GM23338 (cell line): ENCODE measurements at regions not wholly inside any gene's neighbourhood (a gene's known extent, or its start where the extent isn't known, plus 50 kb on each side); places are given as distances from the start of the nearest gene placed in this dataset.

Source experiments
- CREB1 ChIP-seq: fragments of 250-450 bp; sonication (Bioruptor Pico); IDR thresholded peaks from 2 replicates; pipeline ENCODE4 v1.5.0; 2020; ENCODE audit warnings: low read depth, mild to moderate bottlenecking, moderate library complexity
- EZH2 ChIP-seq: fragments of 200-600 bp; sonication (generic); IDR thresholded peaks from one replicate; pipeline ENCODE4 v1.8.0; 2017; ENCODE audit warnings: antibody characterized with exemption, mild to moderate bottlenecking, low read depth; ENCODE audit not compliant: unreplicated experiment
- EZH2phosphoT487 ChIP-seq: fragments of 200-600 bp; sonication (generic); IDR thresholded peaks from one replicate; pipeline ENCODE4 v1.8.1; 2018; ENCODE audit warnings: antibody characterized with exemption; ENCODE audit not compliant: unreplicated experiment
- JUNB ChIP-seq: IDR thresholded peaks from one replicate; pipeline ENCODE4 v1.6.1; 2016; ENCODE audit warnings: antibody characterized with exemption; ENCODE audit not compliant: unreplicated experiment
- NANOG ChIP-seq: IDR thresholded peaks from 2 replicates; pipeline ENCODE4 v1.6.1; 2016; ENCODE audit warnings: antibody characterized with exemption, borderline replicate concordance
- POLR2AphosphoS5 ChIP-seq: IDR thresholded peaks from 2 replicates; pipeline ENCODE4 v1.6.1; 2016; ENCODE audit warnings: antibody characterized with exemption, low read depth
- STAT1 ChIP-seq: IDR thresholded peaks from one replicate; pipeline ENCODE4 v1.6.1; 2016; ENCODE audit warnings: antibody characterized with exemption; ENCODE audit not compliant: unreplicated experiment
- ZNF114 ChIP-seq: fragments of 250-450 bp; sonication (Bioruptor Pico); IDR thresholded peaks from 2 replicates; pipeline ENCODE4 v1.5.0; 2020; ENCODE audit warnings: mild to moderate bottlenecking, moderate library complexity
- ZNF331 ChIP-seq: fragments of 250-450 bp; sonication (Bioruptor Pico); IDR thresholded peaks from 2 replicates; pipeline ENCODE4 v1.5.0; 2020; ENCODE audit warnings: low read depth, mild to moderate bottlenecking, moderate library complexity
- TF ChIP-seq, protein P1 (sequence below), 2 experiments: fragments of 200-600 bp in 1 of 2; sonication (generic) in 1 of 2; conservative IDR thresholded peaks; 2 replicates each; pipeline versions ENCODE4 v1.5.1 to v1.6.1; 2016 to 2017; ENCODE audit warnings: antibody characterized with exemption in 2 of 2, low read depth in 2 of 2, mild to moderate bottlenecking in 2 of 2, moderate library complexity in 1 of 2
- TF ChIP-seq, protein P2 (sequence below): IDR thresholded peaks from one replicate; pipeline ENCODE4 v1.6.1; 2018; ENCODE audit warnings: antibody characterized with exemption; ENCODE audit not compliant: unreplicated experiment
- TF ChIP-seq, protein P3 (sequence below): IDR thresholded peaks from 2 replicates; pipeline ENCODE4 v1.6.1; 2016; ENCODE audit warnings: antibody characterized with exemption
- TF ChIP-seq, protein P4 (sequence below): fragments of 250-450 bp; sonication (Bioruptor Pico); IDR thresholded peaks from 2 replicates; pipeline ENCODE4 v1.5.0; 2020; ENCODE audit warnings: mild to moderate bottlenecking, moderate library complexity

DNA sequence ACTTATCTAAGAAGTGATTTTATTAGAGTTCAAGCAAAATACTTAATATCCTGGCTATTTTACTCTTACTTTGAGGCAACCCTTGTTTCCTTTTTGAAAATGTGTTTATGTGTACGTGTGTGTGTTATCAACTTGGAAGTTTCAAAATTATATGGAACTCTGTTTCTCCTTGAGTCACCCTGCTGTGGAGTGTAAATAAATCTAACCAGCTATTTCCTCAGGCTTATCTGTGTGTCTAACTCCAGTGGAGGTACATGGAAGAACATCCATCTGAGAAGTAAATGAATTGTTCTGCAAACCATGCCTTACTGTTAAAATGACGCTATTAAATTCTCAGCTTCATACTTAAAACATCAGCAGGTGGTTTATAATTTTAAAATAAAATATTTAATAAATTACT, 583.4 kb upstream of the SLITRK5 start:
- TF ChIP-seq, protein P1, sequence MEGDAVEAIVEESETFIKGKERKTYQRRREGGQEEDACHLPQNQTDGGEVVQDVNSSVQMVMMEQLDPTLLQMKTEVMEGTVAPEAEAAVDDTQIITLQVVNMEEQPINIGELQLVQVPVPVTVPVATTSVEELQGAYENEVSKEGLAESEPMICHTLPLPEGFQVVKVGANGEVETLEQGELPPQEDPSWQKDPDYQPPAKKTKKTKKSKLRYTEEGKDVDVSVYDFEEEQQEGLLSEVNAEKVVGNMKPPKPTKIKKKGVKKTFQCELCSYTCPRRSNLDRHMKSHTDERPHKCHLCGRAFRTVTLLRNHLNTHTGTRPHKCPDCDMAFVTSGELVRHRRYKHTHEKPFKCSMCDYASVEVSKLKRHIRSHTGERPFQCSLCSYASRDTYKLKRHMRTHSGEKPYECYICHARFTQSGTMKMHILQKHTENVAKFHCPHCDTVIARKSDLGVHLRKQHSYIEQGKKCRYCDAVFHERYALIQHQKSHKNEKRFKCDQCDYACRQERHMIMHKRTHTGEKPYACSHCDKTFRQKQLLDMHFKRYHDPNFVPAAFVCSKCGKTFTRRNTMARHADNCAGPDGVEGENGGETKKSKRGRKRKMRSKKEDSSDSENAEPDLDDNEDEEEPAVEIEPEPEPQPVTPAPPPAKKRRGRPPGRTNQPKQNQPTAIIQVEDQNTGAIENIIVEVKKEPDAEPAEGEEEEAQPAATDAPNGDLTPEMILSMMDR (conservative IDR thresholded peaks at IDR 0.05; ENCODE audit: low read depth in 2 of 2) = no peak
- TF ChIP-seq EZH2phosphoT487 (no peak), EZH2 (no peak), POLR2AphosphoS5 (no peak), ZNF114 (CRISPR knock-in tag) (no peak), ZNF331 (no peak), STAT1 (no peak), CREB1 (CRISPR knock-in tag) (no peak), JUNB (no peak), NANOG (no peak)
- TF ChIP-seq, protein P2, sequence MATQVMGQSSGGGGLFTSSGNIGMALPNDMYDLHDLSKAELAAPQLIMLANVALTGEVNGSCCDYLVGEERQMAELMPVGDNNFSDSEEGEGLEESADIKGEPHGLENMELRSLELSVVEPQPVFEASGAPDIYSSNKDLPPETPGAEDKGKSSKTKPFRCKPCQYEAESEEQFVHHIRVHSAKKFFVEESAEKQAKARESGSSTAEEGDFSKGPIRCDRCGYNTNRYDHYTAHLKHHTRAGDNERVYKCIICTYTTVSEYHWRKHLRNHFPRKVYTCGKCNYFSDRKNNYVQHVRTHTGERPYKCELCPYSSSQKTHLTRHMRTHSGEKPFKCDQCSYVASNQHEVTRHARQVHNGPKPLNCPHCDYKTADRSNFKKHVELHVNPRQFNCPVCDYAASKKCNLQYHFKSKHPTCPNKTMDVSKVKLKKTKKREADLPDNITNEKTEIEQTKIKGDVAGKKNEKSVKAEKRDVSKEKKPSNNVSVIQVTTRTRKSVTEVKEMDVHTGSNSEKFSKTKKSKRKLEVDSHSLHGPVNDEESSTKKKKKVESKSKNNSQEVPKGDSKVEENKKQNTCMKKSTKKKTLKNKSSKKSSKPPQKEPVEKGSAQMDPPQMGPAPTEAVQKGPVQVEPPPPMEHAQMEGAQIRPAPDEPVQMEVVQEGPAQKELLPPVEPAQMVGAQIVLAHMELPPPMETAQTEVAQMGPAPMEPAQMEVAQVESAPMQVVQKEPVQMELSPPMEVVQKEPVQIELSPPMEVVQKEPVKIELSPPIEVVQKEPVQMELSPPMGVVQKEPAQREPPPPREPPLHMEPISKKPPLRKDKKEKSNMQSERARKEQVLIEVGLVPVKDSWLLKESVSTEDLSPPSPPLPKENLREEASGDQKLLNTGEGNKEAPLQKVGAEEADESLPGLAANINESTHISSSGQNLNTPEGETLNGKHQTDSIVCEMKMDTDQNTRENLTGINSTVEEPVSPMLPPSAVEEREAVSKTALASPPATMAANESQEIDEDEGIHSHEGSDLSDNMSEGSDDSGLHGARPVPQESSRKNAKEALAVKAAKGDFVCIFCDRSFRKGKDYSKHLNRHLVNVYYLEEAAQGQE = no peak
- TF ChIP-seq, protein P3, sequence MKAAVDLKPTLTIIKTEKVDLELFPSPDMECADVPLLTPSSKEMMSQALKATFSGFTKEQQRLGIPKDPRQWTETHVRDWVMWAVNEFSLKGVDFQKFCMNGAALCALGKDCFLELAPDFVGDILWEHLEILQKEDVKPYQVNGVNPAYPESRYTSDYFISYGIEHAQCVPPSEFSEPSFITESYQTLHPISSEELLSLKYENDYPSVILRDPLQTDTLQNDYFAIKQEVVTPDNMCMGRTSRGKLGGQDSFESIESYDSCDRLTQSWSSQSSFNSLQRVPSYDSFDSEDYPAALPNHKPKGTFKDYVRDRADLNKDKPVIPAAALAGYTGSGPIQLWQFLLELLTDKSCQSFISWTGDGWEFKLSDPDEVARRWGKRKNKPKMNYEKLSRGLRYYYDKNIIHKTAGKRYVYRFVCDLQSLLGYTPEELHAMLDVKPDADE = no peak
- TF ChIP-seq, protein P4, sequence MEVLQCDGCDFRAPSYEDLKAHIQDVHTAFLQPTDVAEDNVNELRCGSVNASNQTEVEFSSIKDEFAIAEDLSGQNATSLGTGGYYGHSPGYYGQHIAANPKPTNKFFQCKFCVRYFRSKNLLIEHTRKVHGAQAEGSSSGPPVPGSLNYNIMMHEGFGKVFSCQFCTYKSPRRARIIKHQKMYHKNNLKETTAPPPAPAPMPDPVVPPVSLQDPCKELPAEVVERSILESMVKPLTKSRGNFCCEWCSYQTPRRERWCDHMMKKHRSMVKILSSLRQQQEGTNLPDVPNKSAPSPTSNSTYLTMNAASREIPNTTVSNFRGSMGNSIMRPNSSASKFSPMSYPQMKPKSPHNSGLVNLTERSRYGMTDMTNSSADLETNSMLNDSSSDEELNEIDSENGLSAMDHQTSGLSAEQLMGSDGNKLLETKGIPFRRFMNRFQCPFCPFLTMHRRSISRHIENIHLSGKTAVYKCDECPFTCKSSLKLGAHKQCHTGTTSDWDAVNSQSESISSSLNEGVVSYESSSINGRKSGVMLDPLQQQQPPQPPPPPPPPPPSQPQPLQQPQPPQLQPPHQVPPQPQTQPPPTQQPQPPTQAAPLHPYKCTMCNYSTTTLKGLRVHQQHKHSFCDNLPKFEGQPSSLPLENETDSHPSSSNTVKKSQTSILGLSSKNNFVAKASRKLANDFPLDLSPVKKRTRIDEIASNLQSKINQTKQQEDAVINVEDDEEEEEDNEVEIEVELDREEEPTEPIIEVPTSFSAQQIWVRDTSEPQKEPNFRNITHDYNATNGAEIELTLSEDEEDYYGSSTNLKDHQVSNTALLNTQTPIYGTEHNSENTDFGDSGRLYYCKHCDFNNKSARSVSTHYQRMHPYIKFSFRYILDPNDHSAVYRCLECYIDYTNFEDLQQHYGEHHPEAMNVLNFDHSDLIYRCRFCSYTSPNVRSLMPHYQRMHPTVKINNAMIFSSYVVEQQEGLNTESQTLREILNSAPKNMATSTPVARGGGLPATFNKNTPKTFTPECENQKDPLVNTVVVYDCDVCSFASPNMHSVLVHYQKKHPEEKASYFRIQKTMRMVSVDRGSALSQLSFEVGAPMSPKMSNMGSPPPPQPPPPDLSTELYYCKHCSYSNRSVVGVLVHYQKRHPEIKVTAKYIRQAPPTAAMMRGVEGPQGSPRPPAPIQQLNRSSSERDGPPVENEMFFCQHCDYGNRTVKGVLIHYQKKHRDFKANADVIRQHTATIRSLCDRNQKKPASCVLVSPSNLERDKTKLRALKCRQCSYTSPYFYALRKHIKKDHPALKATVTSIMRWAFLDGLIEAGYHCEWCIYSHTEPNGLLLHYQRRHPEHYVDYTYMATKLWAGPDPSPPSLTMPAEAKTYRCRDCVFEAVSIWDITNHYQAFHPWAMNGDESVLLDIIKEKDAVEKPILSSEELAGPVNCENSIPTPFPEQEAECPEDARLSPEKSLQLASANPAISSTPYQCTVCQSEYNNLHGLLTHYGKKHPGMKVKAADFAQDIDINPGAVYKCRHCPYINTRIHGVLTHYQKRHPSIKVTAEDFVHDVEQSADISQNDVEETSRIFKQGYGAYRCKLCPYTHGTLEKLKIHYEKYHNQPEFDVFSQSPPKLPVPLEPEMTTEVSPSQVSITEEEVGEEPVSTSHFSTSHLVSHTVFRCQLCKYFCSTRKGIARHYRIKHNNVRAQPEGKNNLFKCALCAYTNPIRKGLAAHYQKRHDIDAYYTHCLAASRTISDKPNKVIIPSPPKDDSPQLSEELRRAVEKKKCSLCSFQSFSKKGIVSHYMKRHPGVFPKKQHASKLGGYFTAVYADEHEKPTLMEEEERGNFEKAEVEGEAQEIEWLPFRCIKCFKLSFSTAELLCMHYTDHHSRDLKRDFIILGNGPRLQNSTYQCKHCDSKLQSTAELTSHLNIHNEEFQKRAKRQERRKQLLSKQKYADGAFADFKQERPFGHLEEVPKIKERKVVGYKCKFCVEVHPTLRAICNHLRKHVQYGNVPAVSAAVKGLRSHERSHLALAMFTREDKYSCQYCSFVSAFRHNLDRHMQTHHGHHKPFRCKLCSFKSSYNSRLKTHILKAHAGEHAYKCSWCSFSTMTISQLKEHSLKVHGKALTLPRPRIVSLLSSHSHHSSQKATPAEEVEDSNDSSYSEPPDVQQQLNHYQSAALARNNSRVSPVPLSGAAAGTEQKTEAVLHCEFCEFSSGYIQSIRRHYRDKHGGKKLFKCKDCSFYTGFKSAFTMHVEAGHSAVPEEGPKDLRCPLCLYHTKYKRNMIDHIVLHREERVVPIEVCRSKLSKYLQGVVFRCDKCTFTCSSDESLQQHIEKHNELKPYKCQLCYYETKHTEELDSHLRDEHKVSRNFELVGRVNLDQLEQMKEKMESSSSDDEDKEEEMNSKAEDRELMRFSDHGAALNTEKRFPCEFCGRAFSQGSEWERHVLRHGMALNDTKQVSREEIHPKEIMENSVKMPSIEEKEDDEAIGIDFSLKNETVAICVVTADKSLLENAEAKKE = no peak
